ENCODE measurements at regions not wholly inside any gene's neighbourhood (a gene's known extent, or its start where the extent isn't known, plus 50 kb on each side); places are given as distances from the start of the nearest gene placed in this dataset.

- no peak for TF ChIP-seq CTCF (IDR thresholded peaks at IDR 0.05)
These were observed 224.4 kb downstream of the SPTSSA start for GRCh38 chr14:34237677-34238076.

GRCh38 chr14:34237081-34237480 lies 225.0 kb downstream of the SPTSSA start:
- no peak for TF ChIP-seq CTCF (IDR thresholded peaks at IDR 0.05)

- no peak for TF ChIP-seq CTCF (IDR thresholded peaks at IDR 0.05)
These were observed 226.3 kb downstream of the SPTSSA start for GRCh38 chr14:34235643-34236300.

- TF ChIP-seq CTCF (IDR thresholded peaks at IDR 0.05): no peak
These were observed 227.8 kb downstream of the SPTSSA start for GRCh38 chr14:34234258-34234657.

- TF ChIP-seq CTCF (IDR thresholded peaks at IDR 0.05): no peak
These were observed 228.4 kb downstream of the SPTSSA start for GRCh38 chr14:34233619-34234018.

- TF ChIP-seq CTCF (IDR thresholded peaks at IDR 0.05): no peak
These were observed 229.2 kb downstream of the SPTSSA start for GRCh38 chr14:34232790-34233189.

GRCh38 chr14:34231626-34232025 lies 230.4 kb downstream of the SPTSSA start:
- TF ChIP-seq CTCF (IDR thresholded peaks at IDR 0.05): no peak

- TF ChIP-seq CTCF (IDR thresholded peaks at IDR 0.05): no peak
These were observed 232.9 kb downstream of the SPTSSA start for GRCh38 chr14:34229140-34229539.
